ENCODE measurements at regions not wholly inside any gene's neighbourhood (a gene's known extent, or its start where the extent isn't known, plus 50 kb on each side); places are given as distances from the start of the nearest gene placed in this dataset.

- Histone ChIP-seq H3K4me1 (ENCODE audit: control insufficient read depth, extremely low read depth, insufficient read depth, low read length) (no peaks in the 10 kb centered on the region), H3K9me1 (replicated peaks; ENCODE audit: control insufficient read depth, extremely low read depth, insufficient read depth, low read length) (no peaks in the 10 kb centered on the region), H3K9me3 (replicated peaks; ENCODE audit: control insufficient read depth, insufficient read depth, low read length) (no peaks in the 10 kb centered on the region), H3K79me2 (ENCODE audit: control insufficient read depth, insufficient read depth, low read length) (no peaks in the 10 kb centered on the region), H3K9ac (replicated peaks; ENCODE audit: extremely low read depth, insufficient read depth, low read length) (no peak overlapping the region), H2AFZ (ENCODE audit: low read depth, low read length) (no peak overlapping the region), H3K4me3 (replicated peaks in 1 of 3; ENCODE audit: insufficient read depth in 1 of 3, low read depth in 1 of 3, low read length in 3 of 3) (no peak overlapping the region), H3K4me2 (ENCODE audit: insufficient read depth, low read length) (no peak overlapping the region), H4K20me1 (replicated peaks; ENCODE audit: control insufficient read depth, extremely low read depth, insufficient read depth, low read length) (no peaks in the 10 kb centered on the region), H3K36me3 (ENCODE audit: control insufficient read depth in 2 of 2, extremely low read depth in 1 of 2, insufficient read depth in 2 of 2, low read length in 2 of 2) (no peaks in the 10 kb centered on the region), H3K27me3 (ENCODE audit: control insufficient read depth in 2 of 2, insufficient read depth in 2 of 2, low read length in 2 of 2) (no peaks in the 10 kb centered on the region), H3K27ac (ENCODE audit: insufficient read depth, low read depth, low read length) (no peak overlapping the region)
- BruUV-seq (replicated peaks) = no TSS peak
- FAIRE-seq = no peak
- intact Hi-C loops (cut with micrococcal nuclease) (no loop called here), dilution Hi-C loops (cut with MboI; ENCODE audit: extremely low pct_ligation_motif_present, low sequenced_read_pairs) (no loop called here)
- ChIA-PET POLR2A (no interaction called here), CTCF (no interaction called here)
- TF ChIP-seq POLR2A (IDR thresholded peaks at IDR 0.05; ENCODE audit: low read depth, low read length) (no peak), JUN (IDR thresholded peaks at IDR 0.05; ENCODE audit: borderline replicate concordance, insufficient read depth, insufficient read length, low read depth) (no peak), MYC (IDR thresholded peaks at IDR 0.05; ENCODE audit: low read depth, low read length) (no peak), CTCF (IDR thresholded peaks at IDR 0.05; ENCODE audit: extremely low read depth in 1 of 2, insufficient read depth in 1 of 2, low read depth in 1 of 2, low read length in 2 of 2) (no peak), POLR2AphosphoS5 (IDR thresholded peaks at IDR 0.05; ENCODE audit: insufficient read depth, low read depth, low read length) (no peak), MAX (IDR thresholded peaks at IDR 0.05; ENCODE audit: insufficient read depth, insufficient read length) (no peak), FOS (IDR thresholded peaks at IDR 0.05; ENCODE audit: borderline replicate concordance, insufficient read depth, low read length) (no peak), GATA2 (IDR thresholded peaks at IDR 0.05; ENCODE audit: insufficient read depth, insufficient read length, low read depth, low read length) (no peak), EZH2 (IDR thresholded peaks at IDR 0.05; ENCODE audit: borderline replicate concordance, low read depth, low read length, severe bottlenecking) (no peak)
- DNase-seq (ENCODE audit: low read depth, low spot score) = no peak
These were observed 60.2 kb downstream of the TFPI2 start for GRCh38 chr7:93830141-93830925.

Data from endothelial cell of umbilical vein (primary cell).